ENCODE measurements at regions not wholly inside any gene's neighbourhood (a gene's known extent, or its start where the extent isn't known, plus 50 kb on each side); places are given as distances from the start of the nearest gene placed in this dataset.

GRCh38 chr4:30979402-30979801 lies 259.2 kb downstream of the PCDH7 start:
- Histone ChIP-seq H3K9ac (ENCODE audit: low read length) (no peak overlapping the region), H3K79me1 (replicated peaks; ENCODE audit: low read length, poor library complexity, severe bottlenecking) (no peaks in the 10 kb centered on the region), H3K4me3 (ENCODE audit: insufficient read depth in 1 of 2, low read depth in 1 of 2, low read length in 2 of 2) (no peak overlapping the region), H3K18ac (ENCODE audit: low read depth in 1 of 2, low read length in 2 of 2) (no peak overlapping the region), H2AFZ (ENCODE audit: low read depth, low read length) (no peak overlapping the region), H3K4ac (ENCODE audit: low read depth in 1 of 2, low read length in 2 of 2) (no peak overlapping the region), H3K4me1 (ENCODE audit: control insufficient read depth, insufficient read depth, low read depth, low read length) (no peaks in the 10 kb centered on the region), H3K36me3 (ENCODE audit: control insufficient read depth in 1 of 2, insufficient read depth in 2 of 2, low read depth in 1 of 2, low read length in 2 of 2) (no peaks in the 10 kb centered on the region), H4K8ac (ENCODE audit: low read length) (no peak overlapping the region), H3K27ac (ENCODE audit: low read length, poor library complexity, severe bottlenecking) (no peak overlapping the region), H2BK12ac (ENCODE audit: low read length in 2 of 2) (no peak overlapping the region), H2BK15ac (ENCODE audit: low read depth, poor library complexity, severe bottlenecking) (no peak overlapping the region), H3K9me3 (ENCODE audit: control insufficient read depth, low read length) (no peaks in the 10 kb centered on the region), H3K23ac (ENCODE audit: low read length in 2 of 2) (no peak overlapping the region), H2AK5ac (ENCODE audit: low read length, severe bottlenecking) (no peak overlapping the region), H4K91ac (ENCODE audit: low read length) (no peak overlapping the region), H2BK5ac (ENCODE audit: low read depth, low read length, poor library complexity, severe bottlenecking) (no peak overlapping the region), H3K27me3 (ENCODE audit: control insufficient read depth in 1 of 2, insufficient read depth in 1 of 2, low read length in 2 of 2) (no peaks in the 10 kb centered on the region), H3K14ac (ENCODE audit: low read length in 2 of 2) (no peak overlapping the region), H2BK120ac (ENCODE audit: low read depth, low read length) (no peak overlapping the region), H3K4me2 (ENCODE audit: low read length, poor library complexity, severe bottlenecking) (no peak overlapping the region)
- WGBS = no CpG with 5 or more reads among the region's 2 CpGs
- no peak for DNase-seq

DNA sequence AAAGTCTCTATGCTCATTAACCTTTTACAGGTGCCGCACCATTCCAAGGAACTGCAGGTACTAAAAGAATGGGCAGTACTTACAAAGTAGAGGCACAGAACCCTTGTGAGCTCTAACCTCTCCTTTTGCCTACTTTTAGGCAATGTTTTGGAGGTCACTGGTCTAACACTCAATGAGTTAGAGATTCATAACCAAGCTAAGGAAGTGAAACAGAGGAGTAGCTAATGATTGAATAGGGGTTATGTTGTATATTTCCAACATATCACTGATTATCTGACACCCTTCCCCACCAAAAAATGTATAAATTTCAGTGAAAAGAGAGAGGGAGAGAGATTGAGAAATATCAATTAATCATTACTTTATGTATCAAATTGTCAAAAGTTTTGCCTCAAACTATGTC lies 269.3 kb downstream of the PCDH7 start:
- Histone ChIP-seq H3K9me3 (ENCODE audit: control insufficient read depth, low read length) (no peaks in the 10 kb centered on the region), H2BK5ac (ENCODE audit: low read depth, low read length, poor library complexity, severe bottlenecking) (no peak overlapping the region), H2BK12ac (ENCODE audit: low read length in 2 of 2) (no peak overlapping the region), H2AFZ (ENCODE audit: low read depth, low read length) (no peak overlapping the region), H3K4ac (ENCODE audit: low read depth in 1 of 2, low read length in 2 of 2) (no peak overlapping the region), H2BK15ac (ENCODE audit: low read depth, poor library complexity, severe bottlenecking) (no peak overlapping the region), H3K23ac (ENCODE audit: low read length in 2 of 2) (no peak overlapping the region), H3K79me1 (replicated peaks; ENCODE audit: low read length, poor library complexity, severe bottlenecking) (no peaks in the 10 kb centered on the region), H3K4me3 (ENCODE audit: insufficient read depth in 1 of 2, low read depth in 1 of 2, low read length in 2 of 2) (no peak overlapping the region), H3K4me1 (ENCODE audit: control insufficient read depth, insufficient read depth, low read depth, low read length) (no peaks in the 10 kb centered on the region), H3K14ac (ENCODE audit: low read length in 2 of 2) (no peak overlapping the region), H4K91ac (ENCODE audit: low read length) (no peak overlapping the region), H4K8ac (ENCODE audit: low read length) (no peak overlapping the region), H3K18ac (ENCODE audit: low read depth in 1 of 2, low read length in 2 of 2) (no peak overlapping the region), H3K27me3 (ENCODE audit: control insufficient read depth in 1 of 2, insufficient read depth in 1 of 2, low read length in 2 of 2) (no peaks in the 10 kb centered on the region), H3K36me3 (ENCODE audit: control insufficient read depth in 1 of 2, insufficient read depth in 2 of 2, low read depth in 1 of 2, low read length in 2 of 2) (no peaks in the 10 kb centered on the region), H2AK5ac (ENCODE audit: low read length, severe bottlenecking) (no peak overlapping the region), H3K9ac (ENCODE audit: low read length) (no peak overlapping the region), H3K4me2 (ENCODE audit: low read length, poor library complexity, severe bottlenecking) (no peak overlapping the region), H2BK120ac (ENCODE audit: low read depth, low read length) (no peak overlapping the region), H3K27ac (ENCODE audit: low read length, poor library complexity, severe bottlenecking) (no peak overlapping the region)
- WGBS = 100% methylated on average over 1 of the region's 1 CpG
- no peak for DNase-seq

DNA sequence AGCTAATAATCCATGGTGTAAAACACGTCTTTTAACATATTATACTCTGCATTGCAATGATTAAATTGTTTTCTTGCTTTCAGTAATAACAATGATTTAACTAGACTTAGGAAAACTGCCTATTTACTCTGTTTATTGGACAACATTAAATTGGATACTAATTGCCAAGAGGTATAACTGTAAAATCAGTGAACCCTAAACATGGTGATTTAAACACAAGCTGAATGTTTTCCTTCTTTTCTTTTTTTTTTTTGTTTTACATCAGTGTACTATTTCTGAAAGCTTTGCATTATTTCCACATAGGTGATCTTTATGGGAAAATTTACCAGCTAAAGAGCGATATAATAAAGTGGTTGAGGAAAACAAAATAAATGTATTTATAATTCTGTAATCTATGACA lies 276.7 kb downstream of the PCDH7 start:
- H3K9ac ChIP-seq (ENCODE audit: low read length) = no peak overlapping the region
- H3K9me3 ChIP-seq (ENCODE audit: control insufficient read depth, low read length) = no peaks in the 10 kb centered on the region
- H3K23ac ChIP-seq (ENCODE audit: low read length in 2 of 2) = no peak overlapping the region
- no peak overlapping the region for H4K8ac ChIP-seq (ENCODE audit: low read length)
- H2BK120ac ChIP-seq (ENCODE audit: low read depth, low read length) = no peak overlapping the region
- no peak overlapping the region for H3K14ac ChIP-seq (ENCODE audit: low read length in 2 of 2)
- no peak overlapping the region for H2BK12ac ChIP-seq (ENCODE audit: low read length in 2 of 2)
- H3K18ac ChIP-seq (ENCODE audit: low read depth in 1 of 2, low read length in 2 of 2) = no peak overlapping the region
- H3K27ac ChIP-seq (ENCODE audit: low read length, poor library complexity, severe bottlenecking) = no peak overlapping the region
- DNase-seq = no peak
- no peak overlapping the region for H3K4me2 ChIP-seq (ENCODE audit: low read length, poor library complexity, severe bottlenecking)
- H4K91ac ChIP-seq (ENCODE audit: low read length) = no peak overlapping the region
- H3K36me3 ChIP-seq (ENCODE audit: control insufficient read depth in 1 of 2, insufficient read depth in 2 of 2, low read depth in 1 of 2, low read length in 2 of 2) = no peaks in the 10 kb centered on the region
- H3K4ac ChIP-seq (ENCODE audit: low read depth in 1 of 2, low read length in 2 of 2) = no peak overlapping the region
- no peak overlapping the region for H2BK15ac ChIP-seq (ENCODE audit: low read depth, poor library complexity, severe bottlenecking)
- WGBS = no CpG with 5 or more reads among the region's 2 CpGs
- H2AK5ac ChIP-seq (ENCODE audit: low read length, severe bottlenecking) = no peak overlapping the region
- H3K79me1 ChIP-seq (replicated peaks; ENCODE audit: low read length, poor library complexity, severe bottlenecking) = no peaks in the 10 kb centered on the region
- H3K27me3 ChIP-seq (ENCODE audit: control insufficient read depth in 1 of 2, insufficient read depth in 1 of 2, low read length in 2 of 2) = no peaks in the 10 kb centered on the region
- H2BK5ac ChIP-seq (ENCODE audit: low read depth, low read length, poor library complexity, severe bottlenecking) = no peak overlapping the region
- H2AFZ ChIP-seq (ENCODE audit: low read depth, low read length) = no peak overlapping the region
- H3K4me3 ChIP-seq (ENCODE audit: insufficient read depth in 1 of 2, low read depth in 1 of 2, low read length in 2 of 2) = no peak overlapping the region
- no peaks in the 10 kb centered on the region for H3K4me1 ChIP-seq (ENCODE audit: control insufficient read depth, insufficient read depth, low read depth, low read length)

- Histone ChIP-seq H3K4ac (ENCODE audit: low read depth in 1 of 2, low read length in 2 of 2) (no peak overlapping the region), H3K36me3 (ENCODE audit: control insufficient read depth in 1 of 2, insufficient read depth in 2 of 2, low read depth in 1 of 2, low read length in 2 of 2) (no peaks in the 10 kb centered on the region), H4K8ac (ENCODE audit: low read length) (no peak overlapping the region), H4K91ac (ENCODE audit: low read length) (no peak overlapping the region), H3K9ac (ENCODE audit: low read length) (no peak overlapping the region), H3K18ac (ENCODE audit: low read depth in 1 of 2, low read length in 2 of 2) (no peak overlapping the region), H2AK5ac (ENCODE audit: low read length, severe bottlenecking) (no peak overlapping the region), H2AFZ (ENCODE audit: low read depth, low read length) (no peak overlapping the region), H2BK12ac (ENCODE audit: low read length in 2 of 2) (no peak overlapping the region), H2BK15ac (ENCODE audit: low read depth, poor library complexity, severe bottlenecking) (no peak overlapping the region), H3K27ac (ENCODE audit: low read length, poor library complexity, severe bottlenecking) (no peak overlapping the region), H2BK120ac (ENCODE audit: low read depth, low read length) (no peak overlapping the region), H3K79me1 (replicated peaks; ENCODE audit: low read length, poor library complexity, severe bottlenecking) (no peaks in the 10 kb centered on the region), H3K23ac (ENCODE audit: low read length in 2 of 2) (no peak overlapping the region), H3K27me3 (ENCODE audit: control insufficient read depth in 1 of 2, insufficient read depth in 1 of 2, low read length in 2 of 2) (no peaks in the 10 kb centered on the region), H3K4me3 (ENCODE audit: insufficient read depth in 1 of 2, low read depth in 1 of 2, low read length in 2 of 2) (no peak overlapping the region), H3K4me2 (ENCODE audit: low read length, poor library complexity, severe bottlenecking) (no peak overlapping the region), H2BK5ac (ENCODE audit: low read depth, low read length, poor library complexity, severe bottlenecking) (no peak overlapping the region), H3K14ac (ENCODE audit: low read length in 2 of 2) (no peak overlapping the region), H3K9me3 (ENCODE audit: control insufficient read depth, low read length) (no peaks in the 10 kb centered on the region), H3K4me1 (ENCODE audit: control insufficient read depth, insufficient read depth, low read depth, low read length) (no peaks in the 10 kb centered on the region)
- DNase-seq = peak; percentile 14
- WGBS = 64% methylated on average over 5 of the region's 5 CpGs
These were observed 284.9 kb downstream of the PCDH7 start for GRCh38 chr4:31005037-31005436.
